Activated T-cell treated with anti-CD3 and anti-CD28 coated beads, Interleukin-2, amount 50 U/mL, for 24 hours (primary cell): ENCODE measurements at regions not wholly inside any gene's neighbourhood (a gene's known extent, or its start where the extent isn't known, plus 50 kb on each side); places are given as distances from the start of the nearest gene placed in this dataset.
"Not testable (repeated sequence)": the region's sequence is repeated elsewhere in the genome, so short reads cannot be mapped to it uniquely, and the experiment has no call there.

Source experiments
- DNase-seq: peaks from one replicate; pipeline ENCODE4 v3.0.0-alpha.2; 2020
- H3K27ac Mint-ChIP-seq: 2 replicates; pipeline ENCODE4 v1.8.0; 2020; ENCODE audit warnings: mild to moderate bottlenecking, mixed read lengths
- H3K27me3 Mint-ChIP-seq: 2 replicates; pipeline ENCODE4 v1.8.0; 2020; ENCODE audit warnings: mixed read lengths
- H3K36me3 Mint-ChIP-seq: 2 replicates; pipeline ENCODE4 v1.8.0; 2020; ENCODE audit warnings: low read depth, mixed read lengths
- H3K4me1 Mint-ChIP-seq: 2 replicates; pipeline ENCODE4 v1.8.0; 2020; ENCODE audit warnings: low read depth, mixed read lengths
- H3K4me3 Mint-ChIP-seq: 2 replicates; pipeline ENCODE4 v1.8.0; 2020; ENCODE audit warnings: mild to moderate bottlenecking, moderate library complexity, mixed read lengths
- H3K9me3 Mint-ChIP-seq: 2 replicates; pipeline ENCODE4 v1.8.0; 2020; ENCODE audit warnings: mixed read lengths

DNA sequence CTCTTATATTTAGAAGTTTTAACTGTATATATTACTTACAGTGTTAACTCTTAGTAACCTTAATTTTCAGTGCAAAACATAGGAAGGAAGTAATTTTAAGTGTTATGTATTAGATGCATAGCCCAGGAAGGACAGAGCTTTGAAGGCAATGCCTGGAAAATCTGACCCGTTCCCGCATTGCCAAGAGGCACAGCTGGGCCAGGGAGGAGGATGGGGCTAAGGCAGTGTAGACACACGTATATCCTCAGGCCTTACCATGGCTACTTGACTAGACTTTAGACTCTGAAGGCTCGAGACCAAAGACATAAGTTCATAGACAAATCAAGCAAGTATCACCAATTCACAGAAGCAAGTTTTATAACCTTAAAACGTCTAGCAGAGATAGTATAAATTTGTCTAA is 1944.2 kb downstream of the OLFM4 start:
- H3K9me3 Mint-ChIP-seq = peaks cover 21% of the 10 kb centered on the region
- no peak for DNase-seq
- H3K27ac Mint-ChIP-seq = no peak overlapping the region
- no peaks in the 10 kb centered on the region for H3K36me3 Mint-ChIP-seq
- H3K4me1 Mint-ChIP-seq = no peaks in the 10 kb centered on the region
- H3K4me3 Mint-ChIP-seq = no peak overlapping the region
- H3K27me3 Mint-ChIP-seq = no peaks in the 10 kb centered on the region

DNA sequence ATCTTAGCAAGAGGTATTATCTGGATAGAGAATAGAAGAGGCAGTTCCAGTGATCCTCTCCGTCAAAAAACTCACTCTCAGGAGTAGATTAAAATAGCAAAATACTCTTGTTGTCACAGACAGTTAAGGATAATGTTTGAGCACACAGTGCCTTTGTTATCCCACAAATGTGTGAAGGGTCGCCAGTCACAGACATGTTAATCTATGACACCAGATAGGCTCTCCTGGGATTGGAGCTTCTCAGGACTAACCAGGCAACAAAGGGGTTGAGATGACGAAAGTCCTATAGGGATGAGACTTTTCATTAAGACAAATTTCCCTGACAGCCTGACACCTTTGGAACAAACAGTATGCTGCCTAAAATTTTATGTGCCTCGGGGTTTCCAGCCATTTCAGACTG is 1947.1 kb downstream of the OLFM4 start:
- DNase-seq = no peak
- Mint-ChIP-seq H3K36me3 (no peaks in the 10 kb centered on the region), H3K27me3 (no peaks in the 10 kb centered on the region), H3K27ac (no peak overlapping the region), H3K4me3 (no peak overlapping the region), H3K9me3 (peaks cover 16% of the 10 kb centered on the region), H3K4me1 (no peaks in the 10 kb centered on the region)

DNA sequence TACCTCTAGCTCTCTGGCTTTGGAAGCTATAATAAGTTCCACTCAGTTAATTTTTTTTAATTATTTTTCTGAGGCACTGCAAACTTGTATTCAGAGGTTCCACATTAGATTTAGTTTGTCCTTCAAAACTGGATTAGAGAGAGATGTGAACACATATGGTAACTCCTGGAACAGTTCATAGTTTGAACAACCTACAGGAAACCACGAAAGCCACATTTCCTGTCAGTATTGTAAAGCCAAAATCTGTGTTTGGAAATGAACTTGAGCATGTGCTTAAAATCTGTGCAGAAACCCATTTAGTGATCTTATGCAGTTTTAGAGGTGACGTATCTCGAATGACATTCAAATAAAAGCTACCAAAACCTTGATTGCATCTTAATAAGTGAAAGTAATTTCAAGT is 1952.0 kb downstream of the OLFM4 start:
- Mint-ChIP-seq H3K9me3 (peaks cover 21% of the 10 kb centered on the region), H3K36me3 (no peaks in the 10 kb centered on the region), H3K4me1 (no peaks in the 10 kb centered on the region), H3K4me3 (no peak overlapping the region), H3K27ac (no peak overlapping the region), H3K27me3 (no peaks in the 10 kb centered on the region)
- no peak for DNase-seq

GRCh38 chr13:54989418-54989817 is 1960.8 kb downstream of the OLFM4 start:
- H3K27me3 Mint-ChIP-seq = no peaks in the 10 kb centered on the region
- no peak overlapping the region for H3K27ac Mint-ChIP-seq
- peaks cover 27% of the 10 kb centered on the region for H3K9me3 Mint-ChIP-seq
- no peak overlapping the region for H3K4me3 Mint-ChIP-seq
- no peak for DNase-seq
- H3K36me3 Mint-ChIP-seq = no peaks in the 10 kb centered on the region
- no peaks in the 10 kb centered on the region for H3K4me1 Mint-ChIP-seq

GRCh38 chr13:54999399-54999907 is 1970.8 kb downstream of the OLFM4 start:
- Mint-ChIP-seq H3K9me3 (peaks cover 23% of the 10 kb centered on the region), H3K27me3 (no peaks in the 10 kb centered on the region), H3K4me1 (no peaks in the 10 kb centered on the region), H3K4me3 (no peak overlapping the region), H3K36me3 (no peaks in the 10 kb centered on the region), H3K27ac (no peak overlapping the region)
- no peak for DNase-seq

DNA sequence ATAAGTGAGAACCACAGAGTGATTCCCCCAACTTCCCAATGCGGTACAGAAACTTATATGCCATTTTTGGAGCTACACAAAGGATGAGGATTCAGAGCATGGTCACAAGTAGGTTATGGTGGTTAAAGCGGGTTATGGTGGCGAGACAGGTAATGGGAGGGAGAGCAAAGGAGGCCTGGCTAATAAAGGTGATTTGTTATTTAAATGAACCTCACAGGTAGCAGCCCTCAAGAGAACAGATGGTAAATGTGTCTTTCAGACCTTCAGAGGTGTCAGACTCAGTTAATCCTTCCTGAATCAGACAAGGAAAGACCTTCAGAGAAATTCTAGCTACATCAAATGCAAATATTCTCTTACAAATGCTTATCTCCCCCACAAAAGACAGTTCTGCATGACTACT is 1971.4 kb downstream of the OLFM4 start:
- no peaks in the 10 kb centered on the region for H3K4me1 Mint-ChIP-seq
- no peak overlapping the region for H3K4me3 Mint-ChIP-seq
- H3K36me3 Mint-ChIP-seq = no peaks in the 10 kb centered on the region
- no peak for DNase-seq
- H3K27me3 Mint-ChIP-seq = no peaks in the 10 kb centered on the region
- H3K9me3 Mint-ChIP-seq = peaks cover 25% of the 10 kb centered on the region
- no peak overlapping the region for H3K27ac Mint-ChIP-seq

- Mint-ChIP-seq H3K27me3 (no peaks in the 10 kb centered on the region), H3K36me3 (no peaks in the 10 kb centered on the region), H3K4me1 (no peaks in the 10 kb centered on the region), H3K27ac (no peak overlapping the region), H3K4me3 (no peak overlapping the region), H3K9me3 (peaks cover 28% of the 10 kb centered on the region)
- DNase-seq = no peak
Observed at GRCh38 chr13:55000844-55001243, 1972.2 kb downstream of the OLFM4 start.

GRCh38 chr13:55001881-55002280 is 1973.3 kb downstream of the OLFM4 start:
- no peak for DNase-seq
- Mint-ChIP-seq H3K36me3 (no peaks in the 10 kb centered on the region), H3K9me3 (peaks cover 32% of the 10 kb centered on the region), H3K4me3 (no peak overlapping the region), H3K27me3 (no peaks in the 10 kb centered on the region), H3K4me1 (no peaks in the 10 kb centered on the region), H3K27ac (no peak overlapping the region)

DNA sequence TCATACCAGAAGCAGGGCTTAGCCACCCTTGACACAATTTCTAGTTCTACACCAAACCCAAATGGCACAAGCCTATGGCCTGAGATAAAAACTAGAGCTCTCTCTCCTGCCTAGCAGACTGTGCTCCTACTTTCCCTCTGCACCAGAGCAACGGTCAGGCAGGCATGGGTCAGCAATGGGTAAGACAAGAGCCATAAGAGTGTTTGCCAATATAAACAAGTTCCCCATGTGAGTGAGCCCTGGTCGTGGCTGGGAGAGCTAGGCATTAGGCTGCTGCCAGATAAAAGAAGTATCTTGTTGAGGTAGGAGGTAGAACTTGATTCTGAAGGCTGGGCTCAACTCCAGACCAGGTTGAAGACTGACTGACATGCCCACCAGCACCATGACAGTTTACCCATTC is 1979.1 kb downstream of the OLFM4 start:
- Mint-ChIP-seq H3K9me3 (peaks cover 22% of the 10 kb centered on the region), H3K27ac (no peak overlapping the region), H3K4me1 (no peaks in the 10 kb centered on the region), H3K27me3 (no peaks in the 10 kb centered on the region), H3K36me3 (no peaks in the 10 kb centered on the region), H3K4me3 (no peak overlapping the region)
- no peak for DNase-seq

DNA sequence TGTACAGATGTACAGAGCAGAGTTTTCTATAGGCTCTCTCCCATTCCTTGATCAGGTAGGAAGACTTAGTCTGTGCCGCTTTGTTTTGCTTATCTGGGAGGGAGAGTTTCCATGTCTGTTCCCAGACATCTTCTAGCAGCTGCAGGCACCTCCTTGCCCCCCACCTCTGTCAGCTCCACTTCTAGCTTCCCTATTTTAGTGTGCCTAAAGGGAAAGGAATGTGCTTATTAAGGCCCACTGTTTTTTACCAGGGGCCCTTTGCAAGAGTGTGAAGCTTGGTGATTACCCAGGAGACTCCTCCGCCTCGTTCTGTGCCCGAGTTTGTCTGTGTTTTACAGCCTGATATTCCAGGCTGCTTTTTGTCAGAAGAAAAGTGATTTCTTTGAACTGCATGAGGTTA is 1984.4 kb downstream of the OLFM4 start:
- Mint-ChIP-seq H3K4me1 (no peaks in the 10 kb centered on the region), H3K9me3 (peaks cover 10% of the 10 kb centered on the region), H3K4me3 (no peak overlapping the region), H3K27ac (no peak overlapping the region), H3K27me3 (no peaks in the 10 kb centered on the region), H3K36me3 (no peaks in the 10 kb centered on the region)
- no peak for DNase-seq

GRCh38 chr13:55029280-55029679 is 2000.7 kb downstream of the OLFM4 start:
- H3K27me3 Mint-ChIP-seq = no peaks in the 10 kb centered on the region
- H3K4me1 Mint-ChIP-seq = no peaks in the 10 kb centered on the region

GRCh38 chr13:55038230-55038629 is 2009.6 kb downstream of the OLFM4 start:
- Mint-ChIP-seq H3K9me3 (peaks cover 9% of the 10 kb centered on the region), H3K27me3 (no peaks in the 10 kb centered on the region), H3K36me3 (no peaks in the 10 kb centered on the region), H3K27ac (no peak overlapping the region), H3K4me1 (no peaks in the 10 kb centered on the region), H3K4me3 (no peak overlapping the region)
- no peak for DNase-seq

More at GRCh38 chr13:55029280-55029679, 2000.7 kb downstream of the OLFM4 start:
- H3K36me3 Mint-ChIP-seq = no peaks in the 10 kb centered on the region
- no peak for DNase-seq
- peaks cover 19% of the 10 kb centered on the region for H3K9me3 Mint-ChIP-seq
- no peak overlapping the region for H3K27ac Mint-ChIP-seq
- no peak overlapping the region for H3K4me3 Mint-ChIP-seq

GRCh38 chr13:55053891-55054550 is 2025.4 kb downstream of the OLFM4 start:
- not testable (repeated sequence) for H3K4me3 Mint-ChIP-seq, H3K27me3 Mint-ChIP-seq, DNase-seq, H3K4me1 Mint-ChIP-seq, H3K36me3 Mint-ChIP-seq, H3K27ac Mint-ChIP-seq
- peaks cover 22% of the 10 kb centered on the region for H3K9me3 Mint-ChIP-seq

DNA sequence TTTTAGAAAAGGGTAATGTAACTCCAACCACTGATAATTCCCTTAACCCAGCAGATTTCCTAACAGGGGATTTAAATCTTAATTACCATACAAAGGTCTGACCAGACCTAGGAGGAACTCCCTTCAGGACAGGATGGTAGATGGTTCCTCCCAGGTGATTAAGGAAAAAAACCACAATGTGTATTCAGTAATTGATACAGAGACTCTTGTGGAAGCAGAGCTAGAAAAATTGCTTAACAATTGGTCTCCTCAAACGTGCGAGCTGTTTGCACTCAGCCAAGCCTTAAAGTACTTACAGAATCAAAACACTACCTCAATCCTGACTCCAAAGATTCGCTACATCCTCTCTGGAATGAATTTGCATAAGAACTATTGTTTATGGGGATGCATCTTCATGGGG is 2027.1 kb downstream of the OLFM4 start:
- peaks cover 22% of the 10 kb centered on the region for H3K9me3 Mint-ChIP-seq

GRCh38 chr13:55062662-55063061 is 2034.0 kb downstream of the OLFM4 start:
- Mint-ChIP-seq H3K27me3 (no peaks in the 10 kb centered on the region), H3K4me3 (no peak overlapping the region), H3K4me1 (no peaks in the 10 kb centered on the region), H3K9me3 (peaks cover 24% of the 10 kb centered on the region), H3K27ac (no peak overlapping the region), H3K36me3 (no peaks in the 10 kb centered on the region)
- no peak for DNase-seq

More for the DNA sequence above, 2027.1 kb downstream of the OLFM4 start:
- not testable (repeated sequence) for H3K27me3 Mint-ChIP-seq, H3K4me3 Mint-ChIP-seq, H3K27ac Mint-ChIP-seq, H3K4me1 Mint-ChIP-seq, DNase-seq, H3K36me3 Mint-ChIP-seq

GRCh38 chr13:55067946-55068345 is 2039.3 kb downstream of the OLFM4 start:
- Mint-ChIP-seq H3K4me1 (no peaks in the 10 kb centered on the region), H3K36me3 (no peaks in the 10 kb centered on the region), H3K27ac (no peak overlapping the region), H3K9me3 (peaks cover 8% of the 10 kb centered on the region), H3K27me3 (no peaks in the 10 kb centered on the region), H3K4me3 (no peak overlapping the region)
- DNase-seq = no peak
